HEK293T (cell line): ENCODE measurements at regions not wholly inside any gene's neighbourhood (a gene's known extent, or its start where the extent isn't known, plus 50 kb on each side); places are given as distances from the start of the nearest gene placed in this dataset.
"Not testable (repeated sequence)": the region's sequence is repeated elsewhere in the genome, so short reads cannot be mapped to it uniquely, and the experiment has no call there.

Source experiments
- CTCF ChIA-PET: fragments of 350-600 bp; formaldehyde crosslinking; extraction: SDS; loops from one replicate; lab custom pipeline; 2021; ENCODE audit warnings: antibody characterized with exemption, inconsistent platforms; lab: Yijun Ruan, JAX
- POLR2A ChIA-PET: fragments of 350-600 bp; formaldehyde crosslinking; extraction: SDS; loops from one replicate; lab custom pipeline; 2020; ENCODE audit warnings: antibody characterized with exemption, inconsistent platforms; lab: Yijun Ruan, JAX
- DNase-seq: peaks from one replicate; pipeline ENCODE4 v3.0.0; 2012; ENCODE audit warnings: mixed read lengths; ENCODE audit errors: extremely low spot score
- ARNT ChIP-seq: fragments of 450-650 bp; IDR thresholded peaks from 2 replicates; pipeline ENCODE4 v1.6.1; 2017; ENCODE audit warnings: mild to moderate bottlenecking
- BHLHE40 ChIP-seq: fragments of 450-650 bp; IDR thresholded peaks from 2 replicates; pipeline ENCODE4 v1.6.1; 2016; ENCODE audit warnings: mild to moderate bottlenecking, moderate library complexity, borderline replicate concordance
- CTBP1 ChIP-seq: fragments of 450-650 bp; IDR thresholded peaks from 2 replicates; pipeline ENCODE4 v1.6.1; 2016; ENCODE audit warnings: borderline replicate concordance
- ELF4 ChIP-seq: fragments of 450-650 bp; IDR thresholded peaks from 2 replicates; pipeline ENCODE4 v1.6.1; 2017; ENCODE audit warnings: antibody characterized with exemption
- FOXA1 ChIP-seq: fragments of 450-650 bp; IDR thresholded peaks from 2 replicates; pipeline ENCODE4 v1.6.1; 2016; ENCODE audit warnings: mild to moderate bottlenecking
- FOXK2 ChIP-seq: fragments of 450-650 bp; IDR thresholded peaks from 2 replicates; pipeline ENCODE4 v1.6.1; 2016; ENCODE audit warnings: mild to moderate bottlenecking
- FOXM1 ChIP-seq: fragments of 450-650 bp; IDR thresholded peaks from 2 replicates; pipeline ENCODE4 v1.6.1; 2017; ENCODE audit warnings: mild to moderate bottlenecking, borderline replicate concordance
- HDGF ChIP-seq: fragments of 450-650 bp; IDR thresholded peaks from 2 replicates; pipeline ENCODE4 v1.6.1; 2017; ENCODE audit warnings: antibody characterized with exemption, borderline replicate concordance
- L3MBTL2 ChIP-seq: fragments of 450-650 bp; conservative IDR thresholded peaks from 2 replicates; pipeline ENCODE4 v1.6.1; 2016; ENCODE audit warnings: mild to moderate bottlenecking
- LEF1 ChIP-seq: fragments of 450-650 bp; IDR thresholded peaks from 2 replicates; pipeline ENCODE4 v1.6.1; 2017; ENCODE audit warnings: mild to moderate bottlenecking, borderline replicate concordance
- NFRKB ChIP-seq: fragments of 450-650 bp; IDR thresholded peaks from 2 replicates; pipeline ENCODE4 v1.6.1; 2016; ENCODE audit warnings: mild to moderate bottlenecking, moderate library complexity
- SP1 ChIP-seq: fragments of 450-650 bp; IDR thresholded peaks from 2 replicates; pipeline ENCODE4 v1.6.1; 2017
- SUZ12 ChIP-seq: fragments of 450-650 bp; IDR thresholded peaks from 2 replicates; pipeline ENCODE4 v1.6.1; 2016; ENCODE audit warnings: mild to moderate bottlenecking
- TARDBP ChIP-seq: fragments of 450-650 bp; IDR thresholded peaks from 2 replicates; pipeline ENCODE4 v1.6.1; 2016
- ZNF384 ChIP-seq: fragments of 450-650 bp; IDR thresholded peaks from 2 replicates; pipeline ENCODE4 v1.6.1; 2016
- TF ChIP-seq, protein P1 (sequence below): fragments of 450-650 bp; IDR thresholded peaks from 2 replicates; pipeline ENCODE4 v1.6.1; 2016

DNA sequence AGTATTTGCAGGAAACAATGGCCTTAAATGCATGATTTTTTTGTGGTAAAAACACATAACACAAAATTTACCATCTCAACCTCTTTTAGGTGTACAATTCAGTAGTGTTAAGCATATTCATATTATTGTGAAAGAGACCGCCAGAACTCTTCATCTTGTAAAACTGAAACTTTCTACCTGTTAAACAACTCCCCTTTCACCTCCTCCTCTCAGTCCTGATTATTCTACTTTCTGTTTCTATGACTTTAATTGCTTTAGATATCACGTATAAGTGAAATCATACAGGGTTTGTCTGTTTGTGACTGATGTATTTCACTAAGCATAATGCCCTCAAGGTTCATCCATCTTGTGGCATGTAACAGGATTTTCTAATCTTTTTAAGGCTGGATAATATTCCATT is 353.4 kb downstream of the ADAMTS20 start:
- ChIA-PET POLR2A (no interaction called here), CTCF (no interaction called here)
- DNase-seq, result no peak
- TF ChIP-seq, protein P1, sequence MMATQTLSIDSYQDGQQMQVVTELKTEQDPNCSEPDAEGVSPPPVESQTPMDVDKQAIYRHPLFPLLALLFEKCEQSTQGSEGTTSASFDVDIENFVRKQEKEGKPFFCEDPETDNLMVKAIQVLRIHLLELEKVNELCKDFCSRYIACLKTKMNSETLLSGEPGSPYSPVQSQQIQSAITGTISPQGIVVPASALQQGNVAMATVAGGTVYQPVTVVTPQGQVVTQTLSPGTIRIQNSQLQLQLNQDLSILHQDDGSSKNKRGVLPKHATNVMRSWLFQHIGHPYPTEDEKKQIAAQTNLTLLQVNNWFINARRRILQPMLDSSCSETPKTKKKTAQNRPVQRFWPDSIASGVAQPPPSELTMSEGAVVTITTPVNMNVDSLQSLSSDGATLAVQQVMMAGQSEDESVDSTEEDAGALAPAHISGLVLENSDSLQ, result no peak
- no peak for TF ChIP-seq L3MBTL2
- no peak for TF ChIP-seq FOXA1
- no peak for TF ChIP-seq TARDBP
- no peak for TF ChIP-seq LEF1
- no peak for TF ChIP-seq HDGF

DNA sequence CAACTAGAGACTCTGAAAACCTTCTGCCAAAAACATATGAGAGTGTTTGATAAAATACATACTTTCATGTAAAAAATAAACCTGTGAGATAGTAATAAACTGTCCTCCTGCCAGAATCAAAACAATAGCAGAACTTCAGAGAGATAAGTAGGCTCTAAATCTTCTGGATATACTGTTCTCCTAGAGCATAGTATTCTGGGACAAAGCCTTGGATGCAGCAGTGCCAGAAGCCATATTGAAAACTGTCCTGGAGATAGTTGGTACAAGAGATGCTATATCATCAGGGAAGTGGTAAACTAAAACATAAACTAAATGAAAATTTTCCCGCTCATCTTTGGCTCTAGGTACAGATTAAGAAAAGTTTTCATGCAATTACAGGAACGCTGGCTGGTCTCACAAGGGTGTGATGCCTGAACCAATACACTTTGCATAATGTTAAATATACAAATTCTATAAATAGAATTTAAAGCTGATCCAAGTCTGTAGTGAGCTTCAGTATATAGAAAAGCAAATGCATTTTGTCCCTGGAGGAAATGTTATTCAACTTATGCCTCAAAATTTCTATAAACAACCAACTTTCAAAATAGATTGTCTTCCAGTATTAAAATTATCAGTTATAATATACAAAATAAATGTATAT is 355.6 kb downstream of the ADAMTS20 start:
- TF ChIP-seq NFRKB (no peak), FOXA1 (no peak), CTBP1 (no peak), LEF1 (no peak), FOXK2 (no peak), ZNF384 (no peak), SUZ12 (no peak), SP1 (no peak), FOXM1 (no peak)
- TF ChIP-seq, protein P1, result no peak
- POLR2A ChIA-PET, result no interaction called here
- CTCF ChIA-PET, result no interaction called here
- no peak for DNase-seq

DNA sequence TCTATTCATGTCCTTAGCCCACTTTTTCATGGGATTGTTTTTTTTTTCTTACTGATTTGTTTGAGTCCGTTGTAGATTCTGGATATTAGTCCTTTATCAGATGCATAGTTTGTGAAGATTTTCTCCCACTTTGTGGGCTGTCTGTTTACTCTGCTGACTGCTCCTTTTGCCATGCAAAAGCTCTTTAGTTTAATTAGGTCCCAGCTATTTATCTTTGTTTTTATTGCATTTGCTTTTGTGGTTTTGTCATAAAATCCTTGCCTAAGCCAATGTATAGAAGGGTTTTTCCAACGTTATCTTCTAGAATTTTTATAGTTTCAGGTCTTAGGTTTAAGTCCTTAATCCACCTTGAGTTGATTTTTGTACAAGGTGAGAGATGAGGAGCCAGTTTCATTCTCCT is 358.9 kb downstream of the ADAMTS20 start:
- POLR2A ChIA-PET, CTCF ChIA-PET, DNase-seq: not testable (repeated sequence)

DNA sequence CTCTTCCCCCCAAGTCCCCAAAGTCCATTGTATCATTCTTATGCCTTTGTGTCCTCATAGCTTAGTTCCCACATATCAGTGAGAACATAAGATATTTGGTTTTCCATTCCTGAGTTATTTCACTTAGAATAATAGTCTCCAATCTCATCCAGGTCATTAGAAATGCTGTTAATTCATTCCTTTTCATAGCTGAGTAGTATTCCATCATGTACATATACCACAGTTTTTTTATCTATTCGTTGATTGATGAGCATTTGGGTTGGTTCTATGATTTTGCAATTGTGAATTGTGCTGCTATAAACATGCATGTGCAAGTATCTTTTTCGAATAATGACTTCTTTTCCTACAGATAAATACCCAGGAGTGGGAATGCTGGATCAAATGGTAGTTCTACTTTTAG is 359.6 kb downstream of the ADAMTS20 start:
- CTCF ChIA-PET, result interaction anchor here (0.8 kb wide), 1 partner anchor 1641 kb away, joined by 4 read pairs; no protein-coding TSS in a partner anchor
- DNase-seq, POLR2A ChIA-PET: not testable (repeated sequence)

DNA sequence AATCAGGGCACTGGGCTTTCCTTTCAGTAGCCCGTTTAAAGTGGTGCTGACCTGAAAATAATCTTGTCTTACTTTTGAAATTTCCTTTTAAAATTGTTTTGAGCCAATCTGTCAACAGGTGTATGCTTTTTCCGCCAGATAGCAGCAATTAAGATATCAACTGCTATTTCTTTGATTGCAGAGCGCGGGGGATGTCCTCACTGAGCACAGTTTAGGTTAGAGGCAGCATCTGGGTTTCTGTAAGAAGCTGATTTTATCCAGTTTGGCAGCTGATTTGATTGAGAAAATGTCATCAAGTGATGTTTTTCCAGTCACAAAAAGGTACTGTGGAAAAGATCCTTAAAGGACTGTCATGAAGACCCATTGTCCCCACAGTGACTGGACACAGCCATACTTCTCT is 371.8 kb downstream of the ADAMTS20 start:
- TF ChIP-seq, protein P1, result no peak
- TF ChIP-seq LEF1 (no peak), HDGF (no peak), FOXM1 (no peak), SP1 (no peak), SUZ12 (no peak), CTBP1 (no peak), ZNF384 (no peak), ARNT (no peak), TARDBP (no peak), FOXK2 (no peak), ELF4 (no peak), L3MBTL2 (no peak), BHLHE40 (no peak), FOXA1 (no peak), NFRKB (no peak)
- no peak for DNase-seq
- ChIA-PET CTCF (interaction anchor here (0.6 kb wide), 1 partner anchor 80 kb away, joined by 3 read pairs; no protein-coding TSS in a partner anchor), POLR2A (no interaction called here)

DNA sequence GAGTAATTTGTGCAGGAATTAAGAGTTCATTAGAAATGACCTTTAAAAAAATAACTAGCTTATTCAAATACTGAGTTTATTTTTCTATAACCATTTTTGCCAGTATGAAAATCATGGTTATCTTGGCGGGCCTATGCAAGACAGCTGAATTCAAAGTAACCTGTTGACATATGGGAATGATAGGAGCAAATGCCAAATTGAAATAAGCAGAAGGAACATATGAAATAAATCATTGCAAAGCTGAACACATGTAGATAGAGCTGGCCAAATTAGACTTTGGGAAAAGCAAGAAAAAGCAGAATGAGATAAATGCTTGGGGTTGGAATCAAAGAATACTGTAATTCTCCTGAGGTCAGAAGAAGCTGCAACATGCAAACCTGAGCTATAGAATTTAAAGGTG is 372.5 kb downstream of the ADAMTS20 start:
- TF ChIP-seq FOXA1 (no peak), ELF4 (no peak), ZNF384 (no peak), LEF1 (no peak), NFRKB (no peak), CTBP1 (no peak), BHLHE40 (no peak), FOXM1 (no peak), FOXK2 (no peak), L3MBTL2 (no peak), ARNT (no peak), TARDBP (no peak), HDGF (no peak), SUZ12 (no peak), SP1 (no peak)
- TF ChIP-seq, protein P1, result no peak
- ChIA-PET POLR2A (no interaction called here), CTCF (no interaction called here)
- no peak for DNase-seq
